Kidney (tissue), 13 donors: ENCODE measurements at regions not wholly inside any gene's neighbourhood (a gene's known extent, or its start where the extent isn't known, plus 50 kb on each side); places are given as distances from the start of the nearest gene placed in this dataset.

ENCODE experiments used
- DNase-seq, 5 donors: peaks; one replicate each; pipeline ENCODE4 v3.0.0-alpha.2; 2013 to 2020
- FAIRE-seq: peaks from 2 replicates; lab custom pipeline; 2012; peaks lifted over from hg19 to GRCh38; lab: Jason Lieb, UNC
- H3K27ac ChIP-seq, 2 donors: one replicate each; pipeline ENCODE4 v1.7.0; 2013; ENCODE audit warnings: low read depth in 2 of 2, low read length in 2 of 2, inconsistent platforms in 1 of 2
- H3K27me3 ChIP-seq: one replicate; pipeline ENCODE4 v1.7.1; 2013; ENCODE audit warnings: low read length, inconsistent platforms; ENCODE audit not compliant: control insufficient read depth, insufficient read depth
- H3K36me3 ChIP-seq, 3 donors: one replicate each; pipeline versions ENCODE4 v1.7.0 to v1.7.1; 2013; ENCODE audit warnings: low read length in 3 of 3, control low read depth in 1 of 3, inconsistent platforms in 1 of 3; ENCODE audit not compliant: insufficient read depth in 3 of 3, control insufficient read depth in 2 of 3
- H3K4me1 ChIP-seq, 3 donors: one replicate each; pipeline versions ENCODE4 v1.7.0 to v1.7.1; 2013; ENCODE audit warnings: low read length in 3 of 3, inconsistent platforms in 1 of 3, low read depth in 1 of 3; ENCODE audit not compliant: control insufficient read depth in 2 of 3, insufficient read depth in 2 of 3
- H3K4me3 ChIP-seq, 3 donors: one replicate each; pipeline versions ENCODE4 v1.7.0 to v1.8.1; 2013; ENCODE audit warnings: low read length in 3 of 3, control low read depth in 1 of 3, inconsistent platforms in 1 of 3
- H3K9ac ChIP-seq, 3 donors: one replicate each; pipeline versions ENCODE4 v1.7.0 to v1.7.1; 2013; ENCODE audit warnings: low read length in 3 of 3, control low read depth in 1 of 3, inconsistent platforms in 1 of 3
- H3K9me3 ChIP-seq, 3 donors: one replicate each; pipeline versions ENCODE4 v1.7.0 to v1.7.1; 2013; ENCODE audit warnings: low read length in 3 of 3, control low read depth in 1 of 3, inconsistent platforms in 1 of 3; ENCODE audit not compliant: control insufficient read depth in 2 of 3, insufficient read depth in 1 of 3
- intact Hi-C: fragments of 100-400 bp; cut with DNase I; formaldehyde crosslinking; loops from one replicate; pipeline ENCODE4 v1.11.1; 2022
- TF ChIP-seq, protein P1 (sequence below): IDR thresholded peaks from 3 replicates; pipeline ENCODE4 v1.5.1; 2012; ENCODE audit warnings: mild to moderate bottlenecking, moderate library complexity, borderline replicate concordance; ENCODE audit not compliant: insufficient read depth; ENCODE audit errors: extremely low read depth
- donor health status: control.
- donor health status: control.
- donor health status: control.
- donor health status: control.
- donor health status: control.
- donor health status: DM: yes; HTN: yes; CAD: no.
- donor health status: Normal renal cell carcinoma (clear cell type).

DNA sequence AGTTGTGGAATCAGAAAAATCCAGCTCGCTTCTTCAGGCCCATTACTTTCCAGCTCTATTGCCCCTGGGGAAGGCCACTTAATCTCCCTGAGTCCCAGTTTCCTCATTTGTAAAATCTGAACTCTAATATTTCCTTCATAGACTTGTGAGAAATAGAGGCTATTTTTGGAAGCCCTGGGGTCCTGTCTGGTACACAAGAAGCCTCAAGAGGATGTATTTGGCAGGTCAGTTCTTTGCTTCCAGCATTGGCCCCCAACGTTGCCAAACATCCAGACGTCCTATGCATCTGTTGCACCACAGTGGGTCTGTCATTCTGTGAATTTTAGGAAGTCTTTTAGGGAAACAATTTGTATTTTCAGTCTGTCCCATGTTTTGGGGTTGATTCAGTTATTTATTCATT, 525.9 kb downstream of the EBF1 start:
- TF ChIP-seq, protein P1, sequence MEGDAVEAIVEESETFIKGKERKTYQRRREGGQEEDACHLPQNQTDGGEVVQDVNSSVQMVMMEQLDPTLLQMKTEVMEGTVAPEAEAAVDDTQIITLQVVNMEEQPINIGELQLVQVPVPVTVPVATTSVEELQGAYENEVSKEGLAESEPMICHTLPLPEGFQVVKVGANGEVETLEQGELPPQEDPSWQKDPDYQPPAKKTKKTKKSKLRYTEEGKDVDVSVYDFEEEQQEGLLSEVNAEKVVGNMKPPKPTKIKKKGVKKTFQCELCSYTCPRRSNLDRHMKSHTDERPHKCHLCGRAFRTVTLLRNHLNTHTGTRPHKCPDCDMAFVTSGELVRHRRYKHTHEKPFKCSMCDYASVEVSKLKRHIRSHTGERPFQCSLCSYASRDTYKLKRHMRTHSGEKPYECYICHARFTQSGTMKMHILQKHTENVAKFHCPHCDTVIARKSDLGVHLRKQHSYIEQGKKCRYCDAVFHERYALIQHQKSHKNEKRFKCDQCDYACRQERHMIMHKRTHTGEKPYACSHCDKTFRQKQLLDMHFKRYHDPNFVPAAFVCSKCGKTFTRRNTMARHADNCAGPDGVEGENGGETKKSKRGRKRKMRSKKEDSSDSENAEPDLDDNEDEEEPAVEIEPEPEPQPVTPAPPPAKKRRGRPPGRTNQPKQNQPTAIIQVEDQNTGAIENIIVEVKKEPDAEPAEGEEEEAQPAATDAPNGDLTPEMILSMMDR = no peak
- FAIRE-seq (no peak), DNase-seq (no peak)
- Histone ChIP-seq H3K27me3 (no peaks in the 10 kb centered on the region), H3K4me3 (no peak overlapping the region), H3K9ac (no peak overlapping the region), H3K36me3 (no peaks in the 10 kb centered on the region), H3K9me3 (no peaks in the 10 kb centered on the region), H3K4me1 (no peaks in the 10 kb centered on the region), H3K27ac (no peak overlapping the region)
- intact Hi-C loops = no loop called here

DNA sequence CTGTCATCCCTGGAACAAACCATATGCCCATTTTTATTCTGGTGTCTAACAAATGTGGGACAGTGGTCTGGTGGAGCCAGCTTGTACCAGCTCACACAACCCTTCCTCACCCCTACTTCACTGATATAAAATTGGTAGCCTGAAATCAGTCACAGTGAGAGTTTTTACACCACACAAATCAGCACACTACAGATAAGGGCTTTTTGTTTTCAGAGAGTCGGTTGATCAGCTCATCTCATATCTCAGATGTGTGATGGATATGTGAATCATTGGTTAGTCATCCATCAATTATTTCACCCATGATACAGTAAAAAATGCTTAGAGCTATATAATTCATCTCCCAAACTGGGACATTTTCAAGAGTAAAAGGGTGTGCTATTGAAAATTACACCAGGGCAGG, 529.2 kb downstream of the EBF1 start:
- TF ChIP-seq, protein P1 = no peak
- no peaks in the 10 kb centered on the region for H3K4me1 ChIP-seq
- H3K4me3 ChIP-seq = no peak overlapping the region
- H3K9me3 ChIP-seq = no peaks in the 10 kb centered on the region
- FAIRE-seq = no peak
- intact Hi-C loops = no loop called here
- no peak overlapping the region for H3K27ac ChIP-seq
- H3K27me3 ChIP-seq = no peaks in the 10 kb centered on the region
- no peak for DNase-seq
- H3K9ac ChIP-seq = no peak overlapping the region
- no peaks in the 10 kb centered on the region for H3K36me3 ChIP-seq

DNA sequence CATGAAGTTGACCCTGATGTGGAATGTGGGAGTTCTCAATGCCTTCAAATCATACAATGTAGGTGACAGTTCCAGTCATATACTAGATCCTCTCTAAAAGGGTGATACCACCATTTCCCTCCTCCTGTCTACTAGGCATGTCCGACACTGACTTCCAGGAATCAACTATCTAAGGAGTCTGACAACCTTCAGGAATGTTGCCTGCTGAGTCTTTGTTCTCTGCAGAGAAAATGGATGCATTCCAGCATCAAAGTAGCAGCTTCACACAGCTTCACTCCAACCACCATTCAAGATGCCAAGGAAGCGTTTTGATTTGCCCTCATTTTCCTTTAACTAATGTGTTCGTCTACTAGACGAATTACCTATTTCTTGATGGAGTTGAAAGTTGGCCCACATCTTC, 530.2 kb downstream of the EBF1 start:
- Histone ChIP-seq H3K27me3 (no peaks in the 10 kb centered on the region), H3K27ac (no peak overlapping the region), H3K4me1 (no peaks in the 10 kb centered on the region), H3K36me3 (no peaks in the 10 kb centered on the region), H3K9me3 (no peaks in the 10 kb centered on the region), H3K4me3 (no peak overlapping the region), H3K9ac (no peak overlapping the region)
- intact Hi-C loops = no loop called here
- TF ChIP-seq, protein P1 = no peak
- no peak for DNase-seq
- FAIRE-seq = no peak
